Medulla oblongata (tissue), 1 donor: ENCODE measurements at regions not wholly inside any gene's neighbourhood (a gene's known extent, or its start where the extent isn't known, plus 50 kb on each side); places are given as distances from the start of the nearest gene placed in this dataset.
"Not testable (repeated sequence)": the region's sequence is repeated elsewhere in the genome, so short reads cannot be mapped to it uniquely, and the experiment has no call there.

Experiments used
- DNase-seq: peaks from one replicate; pipeline ENCODE4 v3.0.0-alpha.2; 2015; ENCODE audit errors: extremely low spot score

DNA sequence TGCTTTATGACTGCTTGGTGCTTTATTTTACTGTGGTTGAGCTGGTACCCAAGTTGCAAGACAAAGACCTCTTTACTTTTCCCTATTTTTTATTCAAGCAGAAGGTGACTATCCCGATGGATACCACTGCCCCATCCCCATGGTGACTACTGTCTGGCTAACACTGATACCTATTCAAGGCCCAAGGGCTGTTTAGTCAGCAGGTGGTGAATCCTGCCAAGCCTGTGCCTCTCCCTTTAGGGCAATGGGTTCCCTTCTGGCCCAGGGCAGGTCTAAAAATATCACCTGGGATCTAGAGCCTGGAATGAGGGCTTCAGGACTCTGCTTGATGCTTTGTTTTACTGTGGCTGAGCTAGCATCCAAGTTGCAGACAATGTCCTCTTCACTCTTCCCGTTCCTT is 510.0 kb upstream of the GRAMD2B start:
- DNase-seq = no peak

DNA sequence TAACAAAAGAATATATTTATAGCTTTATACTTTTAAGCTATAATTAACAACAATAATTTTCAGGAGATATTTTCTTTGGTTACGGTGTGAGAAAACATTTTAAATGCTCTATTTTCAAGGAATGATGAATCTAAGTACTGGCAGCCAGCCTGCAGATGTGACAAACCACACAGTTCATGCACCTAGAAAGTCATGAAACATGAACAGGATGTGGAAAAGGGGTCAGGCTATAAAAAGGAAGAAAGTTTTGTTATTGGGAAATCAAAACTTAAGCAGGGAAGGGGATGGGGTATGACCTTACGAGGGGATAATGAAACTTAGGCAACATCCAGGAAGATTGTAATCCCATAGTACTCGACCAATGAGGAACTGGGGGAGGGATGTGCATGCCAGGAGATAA is 508.7 kb upstream of the GRAMD2B start:
- DNase-seq = no peak

DNA sequence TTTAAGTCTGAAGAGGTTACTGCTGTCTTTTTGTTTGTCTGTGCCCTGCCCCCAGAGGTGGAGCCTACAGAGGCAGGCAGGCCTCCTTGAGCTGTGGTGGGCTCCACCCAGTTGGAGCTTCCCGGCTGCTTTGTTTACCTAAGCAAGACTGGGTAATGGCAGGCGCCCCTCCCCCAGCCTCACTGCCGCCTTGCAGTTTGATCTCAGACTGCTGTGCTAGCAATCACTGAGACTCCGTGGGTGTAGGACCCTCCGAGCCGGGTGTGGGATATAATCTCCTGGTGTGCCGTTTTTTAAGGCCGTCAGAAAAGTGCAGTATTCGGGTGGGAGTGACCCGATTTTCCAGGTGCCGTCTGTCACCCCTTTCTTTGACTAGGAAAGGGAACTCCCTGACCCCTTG is 499.3 kb upstream of the GRAMD2B start:
- not testable (repeated sequence) for DNase-seq

DNA sequence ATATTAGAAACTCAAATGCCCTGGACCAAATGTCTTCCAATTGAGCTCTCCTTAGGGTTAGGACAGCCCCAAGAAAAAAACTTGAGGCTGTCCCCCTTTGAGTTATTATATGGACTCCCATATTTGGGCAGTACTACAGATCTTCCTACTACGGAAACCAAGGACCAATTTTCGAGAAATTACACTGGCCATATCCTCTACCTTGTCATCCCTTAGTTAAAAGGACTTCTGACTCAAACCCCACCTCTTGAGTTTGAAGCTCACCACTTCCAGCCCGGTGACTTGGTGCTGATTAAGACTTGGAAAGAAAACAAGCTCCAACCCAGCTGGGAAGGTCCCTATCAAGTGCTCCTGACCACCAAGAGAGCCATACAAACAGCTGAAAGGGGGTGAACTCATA is 497.0 kb upstream of the GRAMD2B start:
- no peak for DNase-seq

DNA sequence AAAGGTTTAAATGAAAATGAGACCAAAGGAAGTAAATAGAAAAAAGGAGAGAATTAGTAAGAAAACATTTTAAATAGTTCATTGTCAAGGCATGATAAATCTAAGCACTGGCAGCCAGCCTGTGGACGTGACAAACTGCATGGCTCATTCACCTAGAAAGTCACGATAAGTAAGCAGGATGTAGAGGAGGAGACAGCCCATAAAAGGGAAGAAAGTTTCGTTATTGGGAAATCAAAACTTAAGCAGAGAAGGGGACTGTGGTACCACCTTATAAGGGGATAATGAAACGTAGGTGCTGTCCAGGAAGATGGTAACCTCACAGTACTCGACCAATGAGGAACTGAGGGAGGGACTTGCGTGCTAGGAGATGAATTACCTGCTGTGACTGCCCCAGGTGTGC is 494.5 kb upstream of the GRAMD2B start:
- no peak for DNase-seq

- DNase-seq = no peak
These were observed 473.1 kb upstream of the GRAMD2B start for GRCh38 chr5:125950012-125950615.

DNA sequence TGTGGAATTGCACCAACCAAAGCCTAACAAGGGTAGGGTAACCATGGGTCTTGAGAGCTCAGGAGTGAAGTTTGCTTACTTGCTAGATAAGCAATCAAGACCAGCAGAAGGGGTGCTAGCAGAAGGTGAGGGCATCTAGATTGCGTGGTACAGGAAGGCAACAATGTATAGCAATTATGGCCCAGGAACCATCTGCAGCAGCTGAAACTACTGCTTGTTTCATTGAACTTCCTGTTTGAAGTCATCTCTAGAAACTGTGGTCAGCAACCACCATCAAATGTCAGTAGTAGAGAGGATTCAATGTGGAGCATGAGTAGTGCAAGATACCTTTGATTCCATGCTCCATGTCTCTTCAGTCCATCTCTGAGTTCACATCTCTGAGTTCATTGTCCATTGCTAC is 462.1 kb upstream of the GRAMD2B start:
- no peak for DNase-seq

DNA sequence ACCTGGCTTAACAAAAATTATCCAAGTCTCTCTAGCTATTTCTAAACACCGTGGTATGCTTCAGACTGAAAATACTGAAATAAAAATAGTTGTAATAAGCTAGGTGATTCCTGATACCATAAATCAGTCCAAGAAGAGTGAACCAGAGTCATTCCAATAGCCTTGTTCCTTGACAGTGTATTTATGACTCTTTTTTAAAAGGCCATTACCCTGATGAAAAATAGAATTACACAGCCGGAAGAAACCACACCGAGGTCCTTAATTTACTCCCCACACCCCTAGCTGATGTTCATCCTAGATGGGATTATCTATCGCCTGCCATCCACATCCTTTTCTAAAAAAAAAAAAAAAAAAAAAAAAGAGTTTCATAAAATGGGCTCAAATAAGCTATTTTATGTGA is 457.6 kb upstream of the GRAMD2B start:
- no peak for DNase-seq

DNA sequence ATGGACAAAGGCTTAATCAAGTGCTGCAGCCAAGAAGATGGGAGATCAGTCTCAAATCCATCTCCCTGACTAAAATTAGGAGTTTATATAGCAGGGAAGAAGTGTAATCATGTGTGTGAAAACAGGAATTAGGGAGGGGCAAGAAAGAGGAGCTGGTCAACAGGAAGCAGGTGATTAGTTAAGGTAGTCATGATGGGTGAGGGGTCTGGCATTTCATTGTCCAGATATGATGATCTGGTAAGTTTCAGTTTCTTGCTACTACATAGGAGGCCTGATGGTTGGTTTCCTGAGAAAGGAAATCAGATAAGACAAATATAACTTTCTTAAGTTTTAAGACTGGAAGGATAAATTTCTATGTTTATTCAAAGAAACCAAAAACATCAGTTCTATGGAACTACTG is 455.6 kb upstream of the GRAMD2B start:
- no peak for DNase-seq

DNA sequence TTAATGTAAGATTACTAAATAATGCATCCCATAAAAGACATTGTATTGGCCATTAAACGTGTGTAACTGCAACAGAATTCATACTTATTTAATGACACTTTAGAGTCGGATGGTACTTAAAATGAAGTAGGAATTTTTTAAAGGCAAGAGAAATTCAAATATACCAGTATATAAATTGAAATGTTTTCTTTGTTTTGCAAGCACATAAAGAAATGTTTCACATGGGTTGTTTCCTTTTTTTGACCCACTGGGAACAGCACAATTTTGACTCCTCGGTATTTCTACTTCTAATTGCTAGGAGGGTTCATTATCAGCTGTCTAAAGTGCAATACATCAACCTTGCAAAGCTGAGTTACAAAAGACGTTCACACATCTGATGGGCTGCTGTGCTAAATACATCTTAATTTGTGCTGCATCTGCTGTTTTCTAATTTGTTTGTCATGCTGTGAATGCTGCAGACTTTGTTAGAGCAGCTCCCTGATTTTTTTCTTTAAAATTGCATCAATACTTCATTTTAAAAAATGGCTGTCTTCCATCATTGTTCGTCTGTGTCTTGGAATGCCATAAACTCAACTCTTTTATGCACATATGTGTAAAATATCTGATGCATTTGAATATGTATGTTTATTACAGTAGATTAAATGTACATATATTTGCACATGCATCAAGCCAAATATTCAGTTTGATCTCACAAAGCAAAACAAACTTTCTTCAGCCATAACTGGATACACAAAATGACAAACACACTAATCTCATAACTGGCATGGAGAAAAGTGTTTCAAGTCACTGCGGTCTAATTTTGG is 454.0 kb upstream of the GRAMD2B start:
- DNase-seq = no peak

GRCh38 chr5:125969814-125970171 is 453.4 kb upstream of the GRAMD2B start:
- DNase-seq = no peak

DNA sequence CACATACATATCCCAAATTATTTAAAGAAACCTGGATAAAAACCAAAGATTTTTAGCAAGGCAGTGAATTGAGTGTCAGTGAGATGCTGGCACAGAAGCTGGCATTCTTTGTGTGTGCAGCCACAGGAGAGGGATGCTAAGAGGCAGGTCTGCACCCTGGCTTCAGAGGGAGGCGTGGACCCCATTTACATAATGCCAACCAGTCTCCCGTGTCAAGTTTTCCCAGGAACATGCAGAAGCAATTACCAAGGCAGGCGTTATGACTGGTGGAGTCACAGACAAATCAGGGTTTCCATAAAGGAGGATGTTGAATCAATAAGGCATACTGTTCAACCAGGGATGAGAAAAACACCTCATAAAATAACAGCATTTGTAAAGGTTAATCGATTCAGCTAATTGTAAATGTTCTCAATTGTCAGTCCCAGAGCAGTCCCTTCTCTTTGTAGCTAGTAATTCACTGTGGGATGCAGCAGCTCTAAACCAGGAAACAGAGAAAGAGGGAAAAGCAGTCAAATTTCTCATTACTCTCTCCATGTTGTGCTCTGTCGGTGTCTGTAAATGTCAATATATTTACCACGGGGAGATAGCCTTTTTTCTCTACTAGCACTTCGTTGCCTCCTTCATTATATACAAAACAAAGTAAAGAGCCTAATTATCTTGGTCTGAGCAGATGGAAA is 452.4 kb upstream of the GRAMD2B start:
- no peak for DNase-seq

GRCh38 chr5:125972706-125973105 is 450.5 kb upstream of the GRAMD2B start:
- no peak for DNase-seq

- DNase-seq = no peak
These were observed 448.5 kb upstream of the GRAMD2B start for GRCh38 chr5:125974679-125975078.

GRCh38 chr5:125976421-125977000 is 446.7 kb upstream of the GRAMD2B start:
- DNase-seq = no peak

DNA sequence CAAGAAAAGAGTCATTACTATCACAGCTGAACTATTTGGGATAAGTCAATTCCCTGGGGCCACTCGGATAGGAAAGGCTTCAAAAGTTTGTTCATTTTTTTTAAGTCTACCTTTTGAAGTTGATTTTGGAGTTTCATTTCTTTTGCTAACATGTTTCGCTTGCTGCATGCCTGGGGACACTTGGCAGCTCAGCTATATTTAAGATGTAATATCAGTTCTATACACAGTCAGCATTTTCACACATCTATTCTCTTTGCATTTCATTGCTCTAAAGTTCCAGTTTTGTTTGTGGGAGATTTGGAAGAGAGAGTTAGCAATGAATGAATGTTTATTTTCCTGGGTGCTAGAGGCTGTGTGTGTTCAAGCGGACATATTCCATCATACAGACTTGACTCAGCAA is 445.2 kb upstream of the GRAMD2B start:
- DNase-seq = no peak

DNA sequence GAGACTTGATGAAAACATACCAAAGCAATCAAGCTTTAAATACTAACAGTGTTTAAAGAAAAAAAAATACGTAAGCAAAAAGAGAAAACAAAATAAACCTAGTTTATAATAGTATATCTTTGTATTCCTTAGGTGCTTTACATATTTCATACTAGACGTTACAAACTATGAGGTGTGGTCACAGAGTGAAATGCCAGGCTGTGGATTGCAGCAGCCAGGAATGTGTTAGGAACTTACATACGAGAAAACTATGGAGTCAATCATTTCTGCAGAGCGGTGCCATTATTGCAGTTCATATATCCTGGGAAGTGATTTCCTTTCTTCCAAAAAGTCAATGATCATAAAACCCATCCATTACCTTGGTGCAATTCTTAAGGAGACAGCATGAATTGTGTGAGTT is 443.6 kb upstream of the GRAMD2B start:
- DNase-seq = no peak

- no peak for DNase-seq
These were observed 442.2 kb upstream of the GRAMD2B start for GRCh38 chr5:125981016-125981415.

DNA sequence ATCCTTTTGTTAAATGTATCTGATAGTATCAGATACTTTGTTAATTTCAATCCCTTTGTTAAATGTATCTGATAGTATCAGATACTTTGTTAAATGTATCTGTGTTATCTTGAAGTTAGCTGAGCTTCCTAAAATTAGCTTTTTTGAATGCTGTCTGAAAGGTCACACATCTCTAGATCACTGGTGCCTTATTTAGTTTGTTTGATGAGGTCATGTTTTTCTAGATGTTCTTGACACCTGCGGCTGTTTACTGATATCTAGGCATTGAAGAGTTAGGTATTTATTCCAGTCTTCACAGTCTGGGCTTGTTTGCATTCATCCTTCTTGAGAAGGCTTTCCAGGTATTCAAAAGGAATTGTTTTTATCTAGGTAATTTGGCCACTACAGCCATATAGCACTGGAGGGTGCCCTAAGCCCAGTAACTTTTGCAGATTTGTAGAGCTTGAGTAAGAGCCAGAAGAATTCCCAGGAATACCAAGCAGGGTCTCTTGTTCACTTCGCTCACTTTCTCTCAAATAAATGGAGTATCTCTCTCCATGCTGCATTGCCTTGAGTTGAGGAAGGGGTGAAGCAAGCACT is 435.4 kb upstream of the GRAMD2B start:
- no peak for DNase-seq

DNA sequence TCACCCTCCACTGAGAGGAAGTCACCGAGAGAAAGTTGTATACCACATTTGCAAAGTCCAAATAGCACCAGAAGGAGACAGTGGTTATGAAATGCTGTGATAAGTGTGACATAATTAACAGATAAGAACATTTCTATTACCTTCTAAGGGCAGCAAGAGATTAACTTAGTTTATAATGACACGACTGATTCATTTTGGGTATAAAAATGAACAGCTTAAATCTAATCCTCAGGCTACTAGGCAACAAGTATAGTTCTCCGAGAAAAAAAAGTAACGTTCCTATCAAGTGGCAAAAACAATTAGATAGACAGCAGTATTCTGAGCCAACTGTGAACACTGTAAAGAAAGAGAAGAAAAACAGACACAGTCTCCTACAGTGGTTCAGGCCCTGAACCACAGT is 431.2 kb upstream of the GRAMD2B start:
- no peak for DNase-seq

GRCh38 chr5:125999271-126000030 is 423.8 kb upstream of the GRAMD2B start:
- not testable (repeated sequence) for DNase-seq

GRCh38 chr5:126000507-126000906 is 422.7 kb upstream of the GRAMD2B start:
- no peak for DNase-seq
